NCI-H146 treated with DMSO at 0.1 percent for 48 hours (cell line): ENCODE measurements at regions not wholly inside any gene's neighbourhood (a gene's known extent, or its start where the extent isn't known, plus 50 kb on each side); places are given as distances from the start of the nearest gene placed in this dataset.
"Not testable (repeated sequence)": the region's sequence is repeated elsewhere in the genome, so short reads cannot be mapped to it uniquely, and the experiment has no call there.

Experiments used
- DNase-seq: peaks from one replicate; lab custom pipeline; 2025; ENCODE audit not compliant: unreplicated experiment; lab: John Stamatoyannopoulos, UW

DNA sequence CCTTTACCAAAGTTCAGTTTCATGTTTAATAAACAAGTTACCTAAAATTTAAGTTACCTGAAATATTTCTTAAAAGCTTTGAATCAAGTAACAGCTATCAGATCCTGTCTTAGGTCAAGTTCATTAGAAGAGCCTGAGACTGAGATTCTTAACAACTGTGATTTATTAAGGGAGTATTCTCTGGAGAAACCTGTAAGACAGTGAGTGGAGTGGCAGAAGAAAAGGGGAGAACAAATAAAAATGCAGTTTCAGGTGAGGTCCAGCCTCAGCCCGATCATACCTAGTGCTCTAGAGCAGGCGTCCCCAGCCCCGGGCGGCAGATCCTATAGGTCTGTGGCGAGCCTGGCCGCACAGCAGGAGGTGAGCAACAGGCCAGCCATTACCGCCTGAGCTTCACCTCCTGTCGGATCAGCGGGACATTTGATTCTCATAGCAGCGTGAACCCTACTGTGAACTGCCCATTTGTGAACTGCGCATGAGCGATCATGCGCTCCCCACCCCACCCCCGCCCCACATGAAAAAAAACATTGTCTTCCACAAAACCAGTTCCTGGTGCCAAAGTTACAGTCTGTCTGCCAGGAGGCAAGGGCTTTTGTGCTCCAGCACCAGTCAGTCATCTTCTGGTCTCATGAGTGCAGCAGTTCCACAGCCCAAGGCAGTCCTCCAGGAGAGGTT, 59.2 kb upstream of the ADGRB3 start:
- DNase-seq: no peak

DNA sequence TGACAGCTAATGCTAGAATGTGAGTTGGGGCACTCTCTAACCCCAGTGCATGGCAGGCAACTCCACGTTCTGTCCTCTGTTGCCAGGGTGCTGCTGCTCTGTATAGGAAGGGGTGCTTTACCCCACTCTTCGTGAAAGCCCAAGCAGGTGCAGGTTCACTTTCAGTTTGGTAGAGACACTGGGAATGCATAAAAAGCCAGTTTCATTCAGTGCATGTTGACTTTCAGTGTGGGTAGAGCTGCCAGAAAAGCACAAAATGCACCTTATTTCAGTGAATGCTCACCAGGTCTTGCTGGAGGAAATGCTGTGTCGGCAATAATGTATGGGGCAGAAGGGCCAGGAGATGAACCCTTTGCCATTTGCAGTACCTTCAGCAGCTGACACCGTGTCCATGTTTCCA, 62.1 kb upstream of the ADGRB3 start:
- no peak for DNase-seq

DNA sequence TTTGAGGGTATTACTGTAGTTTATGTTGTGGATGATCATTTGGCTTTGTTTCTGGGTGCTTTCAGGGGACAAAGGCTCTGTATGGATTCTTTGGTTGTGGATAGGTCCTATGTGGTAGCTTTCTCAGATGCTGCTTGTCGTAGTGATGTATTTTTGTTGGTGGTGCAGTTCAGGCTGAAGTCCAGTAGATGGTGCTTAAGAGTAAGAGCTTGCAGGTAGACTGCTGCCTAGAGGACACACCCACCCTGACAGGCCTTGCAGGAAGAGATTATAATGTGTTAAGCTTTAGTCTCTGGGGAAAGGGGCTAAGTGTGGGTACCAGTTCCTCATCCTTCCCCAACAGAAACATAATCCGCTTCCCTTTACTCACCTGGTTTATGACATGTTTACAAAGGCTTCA, 62.6 kb upstream of the ADGRB3 start:
- DNase-seq: peak; percentile 16

DNA sequence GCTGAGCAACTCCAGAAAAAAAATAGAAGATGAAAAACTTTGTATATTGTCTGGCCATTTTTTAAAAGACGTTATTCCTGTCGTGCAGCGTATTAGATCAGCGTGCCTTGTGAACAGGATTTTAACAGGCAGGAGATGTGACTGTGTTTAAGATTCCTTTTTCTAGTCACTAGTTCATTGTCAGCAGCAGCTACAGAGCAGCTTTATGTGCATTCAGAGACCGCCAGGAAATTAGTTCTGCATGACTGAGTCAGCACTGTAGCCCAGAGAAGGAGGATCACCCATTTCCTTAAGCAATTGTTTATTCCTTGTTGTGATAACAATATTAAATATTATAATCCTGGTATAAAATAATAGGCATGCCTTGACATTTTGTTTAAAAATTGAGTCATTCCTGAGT, 75.4 kb upstream of the ADGRB3 start:
- no peak for DNase-seq

DNA sequence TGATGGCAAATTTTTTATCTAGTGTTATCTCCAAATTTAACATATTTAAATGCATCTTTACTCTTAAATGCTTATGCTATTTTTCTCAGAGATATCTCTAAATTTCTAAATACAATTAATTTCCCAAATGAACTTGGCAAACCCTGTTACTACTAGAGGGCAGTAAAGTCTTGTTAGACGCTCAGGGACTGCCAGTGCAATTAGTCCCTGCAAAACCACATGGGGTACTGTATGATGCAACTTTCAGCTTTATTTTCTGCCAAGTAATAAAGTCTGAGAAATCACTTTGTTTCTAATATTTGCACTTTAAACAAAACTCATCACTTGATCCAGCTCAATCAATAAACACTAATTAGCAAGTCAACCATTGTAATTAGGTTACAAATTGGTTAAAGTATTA, 76.0 kb upstream of the ADGRB3 start:
- no peak for DNase-seq

DNA sequence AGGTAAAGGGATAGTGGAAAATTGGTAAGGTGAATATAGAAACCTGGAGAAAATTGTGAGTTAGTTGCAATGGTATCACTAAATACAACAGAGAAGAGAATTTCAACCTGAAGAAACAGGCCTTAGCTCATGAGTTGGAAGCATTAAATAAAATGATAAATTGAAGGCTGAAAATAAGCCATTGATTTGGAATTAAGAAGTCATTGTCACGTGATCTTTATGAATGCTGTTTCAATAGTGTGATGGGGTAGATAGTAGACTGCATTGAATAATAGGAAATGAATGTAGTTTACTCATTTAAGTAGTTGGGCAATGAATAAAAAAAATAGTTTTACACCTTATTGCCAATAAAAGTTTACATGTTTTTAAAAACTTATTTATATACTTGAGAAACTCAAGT, 88.5 kb upstream of the ADGRB3 start:
- no peak for DNase-seq

DNA sequence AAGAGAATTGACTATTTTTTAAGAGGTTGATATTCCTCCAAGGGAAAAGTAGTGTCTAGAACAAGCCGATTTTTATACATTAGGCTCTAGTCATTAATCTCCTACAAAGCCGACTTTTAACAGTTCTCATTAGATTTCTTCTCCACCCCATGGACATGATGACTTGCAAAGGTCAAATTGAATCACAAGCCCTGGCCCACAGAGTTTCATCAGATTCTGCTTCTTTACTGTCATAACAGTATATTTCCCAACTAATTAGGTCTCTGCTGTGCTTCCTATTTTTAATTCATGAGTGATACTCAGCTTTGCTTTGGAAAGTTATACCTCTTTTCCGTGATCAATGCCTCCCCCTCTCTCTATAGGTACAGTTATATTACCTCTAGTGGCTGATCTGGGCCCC, 90.6 kb upstream of the ADGRB3 start:
- no peak for DNase-seq

DNA sequence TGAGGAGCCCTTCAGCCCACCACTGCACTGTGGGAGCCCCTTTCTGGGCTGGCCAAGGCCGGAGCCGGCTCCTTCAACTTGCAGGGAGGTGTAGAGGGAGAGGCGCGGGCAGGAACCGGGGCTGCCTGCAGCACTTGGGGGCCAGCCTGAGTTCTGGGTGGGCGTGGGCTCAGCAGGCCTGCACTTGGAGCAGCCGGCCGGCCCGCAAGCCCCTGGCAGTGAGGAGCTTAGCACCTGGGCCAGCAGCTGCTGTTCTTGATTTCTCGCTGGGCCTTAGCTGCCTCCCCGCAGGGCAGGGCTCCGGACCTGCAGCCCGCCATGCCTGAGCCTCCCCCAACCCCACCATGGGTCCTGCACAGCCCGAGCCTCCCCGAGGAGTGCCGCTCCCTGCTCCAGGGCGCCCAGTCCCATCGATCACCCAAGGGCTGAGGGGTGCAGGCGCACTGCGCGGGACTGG, 101.7 kb upstream of the ADGRB3 start:
- DNase-seq: no peak

DNA sequence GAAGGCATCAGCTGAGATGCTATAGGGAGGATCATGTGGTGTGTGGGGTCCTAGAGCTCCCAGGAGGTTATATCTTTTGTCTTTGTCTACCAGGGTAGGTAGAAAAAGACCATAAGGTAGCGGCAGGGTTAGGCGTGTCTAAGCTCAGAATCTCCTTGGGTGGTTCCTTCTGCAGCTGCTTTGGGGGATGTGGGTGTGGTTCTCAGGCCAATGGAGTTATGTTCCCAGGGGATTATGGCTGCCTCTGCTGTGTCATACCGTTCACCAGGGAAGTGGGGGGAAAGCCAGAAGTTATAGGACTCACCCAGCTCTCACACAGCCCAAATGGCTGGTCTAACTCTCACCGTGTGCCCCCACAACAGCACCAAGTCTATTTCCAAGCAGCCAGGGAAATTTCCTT, 107.4 kb upstream of the ADGRB3 start:
- DNase-seq: no peak

DNA sequence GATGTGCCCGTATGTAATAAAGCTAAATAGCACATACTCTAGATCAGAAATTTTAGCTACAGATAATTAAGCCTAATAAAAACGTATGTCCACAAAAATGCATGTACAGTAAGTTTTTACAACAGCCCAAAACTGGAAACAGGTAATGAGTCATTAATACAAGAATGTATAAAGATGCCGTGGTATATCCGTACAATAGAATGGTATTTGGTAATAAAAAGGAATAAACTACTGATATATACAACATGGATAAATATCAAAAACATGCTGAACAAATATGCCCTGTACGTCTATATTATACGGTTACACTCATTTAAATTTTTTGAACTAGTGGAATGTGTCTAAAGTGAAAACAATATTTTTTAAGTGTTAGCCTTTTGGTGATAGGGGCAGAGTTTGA, 128.2 kb upstream of the ADGRB3 start:
- no peak for DNase-seq

DNA sequence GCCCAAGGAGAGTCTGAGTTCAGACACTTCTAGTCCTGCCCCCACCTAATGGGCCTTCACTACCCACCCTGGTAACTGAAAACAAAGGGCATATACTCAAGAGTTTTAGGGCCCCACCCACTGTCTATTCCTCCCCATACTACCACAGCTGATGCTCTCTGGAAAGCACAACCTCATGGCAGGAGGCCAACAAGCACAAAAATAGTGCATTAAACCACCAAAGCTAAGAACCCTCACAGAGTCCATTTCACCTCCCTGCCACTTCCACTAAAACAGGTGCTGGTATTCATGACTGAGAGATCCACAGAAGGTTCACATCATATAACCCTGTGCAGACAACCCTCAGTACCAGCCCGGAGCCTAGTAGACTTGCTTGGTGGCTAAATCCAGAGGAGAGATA, 132.1 kb upstream of the ADGRB3 start:
- no peak for DNase-seq

DNA sequence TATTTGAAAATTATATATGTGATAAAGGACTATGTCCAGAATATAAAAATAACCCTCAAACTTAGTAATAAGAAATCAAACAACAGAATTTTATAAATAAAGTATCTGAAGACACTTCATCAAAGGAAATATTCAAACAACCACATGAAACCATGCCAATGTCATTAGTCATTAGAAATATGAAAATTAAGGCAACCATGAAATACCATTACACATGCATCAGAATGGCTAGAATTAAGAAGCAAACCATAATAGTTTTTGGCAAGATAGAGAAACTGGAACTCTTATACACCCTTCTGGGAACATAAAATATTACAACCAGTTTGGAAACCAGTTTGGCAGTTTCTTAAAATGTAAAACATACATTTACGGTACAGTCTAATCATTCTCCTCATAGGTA, 137.2 kb upstream of the ADGRB3 start:
- DNase-seq: no peak

DNA sequence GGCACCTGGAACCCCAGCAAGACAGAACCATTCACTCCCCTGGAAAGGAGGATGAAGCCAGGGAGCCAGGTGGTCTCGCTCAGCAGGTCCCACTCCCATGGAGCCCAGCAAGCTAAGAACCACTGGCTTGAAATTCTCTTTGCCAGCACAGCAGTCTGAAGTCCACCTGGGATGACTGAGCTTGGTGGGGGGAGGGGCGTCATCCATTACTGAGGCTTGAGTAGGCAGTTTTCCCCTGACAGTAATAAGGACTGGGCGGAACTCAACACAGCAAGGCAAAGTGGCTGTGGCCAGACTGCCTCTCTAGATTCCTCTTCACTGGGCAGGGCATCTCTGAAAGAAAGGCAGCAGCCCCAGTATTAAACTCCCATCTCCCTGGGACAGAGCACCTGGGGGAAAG, 140.2 kb upstream of the ADGRB3 start:
- not testable (repeated sequence) for DNase-seq

DNA sequence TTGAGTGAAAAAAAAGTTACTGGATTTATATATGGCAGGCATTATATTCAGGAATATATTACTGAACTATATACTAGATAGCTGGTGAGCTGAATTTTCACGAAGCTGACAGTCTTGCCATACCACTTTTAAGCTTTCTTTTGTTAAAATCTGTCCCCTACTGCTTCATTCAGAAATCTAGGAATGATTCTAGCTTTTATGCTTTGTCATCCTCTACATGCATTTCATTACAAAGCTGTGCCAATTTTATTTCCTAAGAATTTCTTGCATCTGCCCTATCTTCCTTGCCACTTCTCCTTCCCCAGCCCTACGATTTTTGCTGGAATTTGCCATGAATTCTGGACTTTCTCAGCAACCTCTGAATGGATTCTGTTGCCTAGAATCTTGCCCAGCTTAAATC, 158.5 kb upstream of the ADGRB3 start:
- no peak for DNase-seq

DNA sequence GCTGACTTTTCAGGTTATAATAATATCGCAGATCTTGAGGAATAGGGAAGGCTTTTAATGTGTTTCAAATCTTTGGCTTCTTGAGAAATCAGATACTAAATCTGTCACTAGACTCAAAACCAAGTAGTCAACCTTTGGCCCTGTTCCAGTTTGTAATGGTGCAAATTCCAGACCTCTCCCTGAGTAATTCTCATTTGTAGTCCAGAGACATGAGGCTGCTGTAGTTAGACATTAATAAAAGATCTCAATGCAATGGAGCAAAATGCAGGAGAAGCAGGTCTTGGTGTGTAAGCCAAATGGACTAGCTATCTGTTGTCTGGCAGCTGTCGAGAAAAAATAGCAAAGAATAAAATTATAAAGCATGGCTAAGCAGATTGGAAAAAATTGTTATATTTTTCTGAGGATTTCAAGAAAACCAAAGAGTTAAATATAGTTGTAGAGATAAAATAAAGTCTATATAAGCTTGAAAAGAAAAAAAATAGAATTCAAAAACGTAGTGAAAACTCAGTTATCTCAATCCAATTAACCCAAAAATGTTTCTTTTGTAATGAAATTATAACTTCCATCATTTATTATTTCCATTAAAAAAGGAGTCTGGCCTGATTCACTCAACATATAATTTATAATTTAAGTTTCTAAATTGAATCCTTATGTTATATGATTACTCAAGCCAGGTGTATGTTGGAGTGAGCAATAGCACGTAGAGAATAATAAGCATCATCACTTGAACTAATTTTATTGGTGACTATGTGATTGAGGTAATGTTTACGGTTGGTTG, 161.5 kb upstream of the ADGRB3 start:
- no peak for DNase-seq

DNA sequence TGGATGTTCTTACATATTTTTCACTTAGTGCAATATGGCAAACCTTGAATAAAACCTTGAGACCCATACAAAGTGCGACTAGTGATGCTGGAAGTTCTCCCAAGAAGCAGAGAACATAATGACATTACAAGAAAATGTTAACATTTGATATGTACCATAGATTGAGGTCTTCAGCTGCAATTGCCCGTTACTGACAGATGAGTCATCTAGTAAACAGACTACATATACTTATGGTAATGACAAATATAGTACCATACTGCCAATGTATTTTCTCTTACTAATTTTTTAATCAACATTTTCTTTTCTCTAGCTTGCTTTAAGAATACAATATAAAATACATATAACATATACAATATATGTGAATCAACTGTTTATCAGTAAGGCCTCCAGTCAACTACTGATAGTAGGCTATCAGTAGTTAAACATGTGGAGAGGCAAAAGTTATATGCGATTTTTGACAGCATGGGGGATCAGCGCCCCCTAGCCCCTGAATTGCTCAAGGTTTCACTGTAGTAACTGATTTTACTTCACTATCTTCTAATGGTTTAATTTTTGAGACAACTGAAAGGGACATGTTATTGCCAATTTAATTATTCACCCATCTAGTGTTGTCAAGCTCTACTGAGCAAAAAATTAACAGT, 166.7 kb upstream of the ADGRB3 start:
- DNase-seq: no peak

DNA sequence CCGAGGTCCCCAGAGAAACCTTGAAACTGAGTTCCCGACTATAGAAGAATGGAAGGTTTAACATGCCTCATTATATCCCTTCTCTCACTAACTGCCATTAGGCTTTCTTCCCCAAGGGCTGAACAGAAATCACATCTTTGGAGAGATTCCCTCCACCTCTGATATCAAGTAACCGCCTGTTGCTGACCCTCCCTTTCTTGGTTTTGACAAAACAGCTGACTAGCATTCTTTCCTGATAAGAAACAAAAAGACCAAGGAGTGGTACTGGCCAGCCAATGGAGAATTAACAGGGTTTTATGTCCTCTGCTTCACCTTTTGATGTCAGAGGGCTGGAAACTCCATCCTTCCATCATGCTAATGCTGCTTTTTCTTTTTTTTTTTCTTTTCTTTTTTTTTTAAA, 176.6 kb upstream of the ADGRB3 start:
- DNase-seq: no peak

DNA sequence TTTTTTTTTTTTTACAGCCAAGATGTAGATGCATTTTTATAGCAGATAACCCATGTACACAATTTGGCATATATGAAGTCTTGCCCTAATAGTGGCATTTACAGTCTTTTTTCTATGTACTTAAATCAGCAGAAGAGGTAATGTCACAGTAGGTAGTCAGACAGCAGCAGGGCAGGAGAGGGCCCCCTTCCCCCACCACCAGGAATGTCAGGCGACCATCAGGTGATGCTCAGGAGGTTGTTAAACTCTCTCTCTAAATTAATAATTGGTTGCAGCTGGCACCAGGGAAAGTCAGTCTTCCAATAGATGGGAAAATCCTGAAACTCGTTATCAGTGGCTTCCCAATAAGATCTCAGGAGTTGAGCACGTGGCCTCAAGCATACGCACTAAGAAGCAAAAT, 188.0 kb upstream of the ADGRB3 start:
- no peak for DNase-seq

DNA sequence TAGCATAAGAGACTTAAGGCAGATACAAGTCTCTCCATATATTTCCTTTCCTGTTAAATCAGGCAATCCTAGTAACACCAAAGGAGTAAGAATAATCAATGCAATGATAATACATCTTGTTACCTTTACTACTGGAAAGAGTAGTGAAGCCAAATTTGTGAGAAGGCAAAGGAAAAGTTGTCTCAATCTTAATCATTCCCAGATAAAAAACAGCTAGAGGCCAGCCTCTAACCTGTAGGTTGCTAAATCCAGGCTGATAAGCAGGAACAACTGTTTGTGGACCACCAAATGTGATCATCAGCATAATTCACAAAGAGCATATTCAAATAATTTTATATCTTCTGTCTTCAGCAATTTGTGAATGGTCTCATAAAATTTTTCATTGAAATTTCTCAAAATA, 189.2 kb upstream of the ADGRB3 start:
- DNase-seq: no peak

DNA sequence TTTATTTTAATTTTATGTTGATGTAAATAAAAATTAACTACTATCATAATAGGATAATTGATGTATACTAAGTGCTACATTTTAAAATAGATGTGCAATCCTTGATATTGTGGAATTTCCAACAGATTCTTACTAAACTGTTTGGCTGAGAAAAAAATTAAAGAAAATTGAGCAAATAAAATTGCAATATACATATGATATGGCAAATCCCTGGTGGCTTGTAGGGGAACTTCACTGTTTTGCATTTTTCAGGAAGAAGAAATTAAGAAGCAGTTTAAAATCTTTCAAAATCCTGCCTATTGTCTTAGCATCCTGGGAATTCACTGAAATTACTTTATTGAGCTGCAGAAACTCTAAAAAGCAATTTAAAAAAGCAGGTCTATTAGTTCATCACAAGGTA, 191.4 kb upstream of the ADGRB3 start:
- DNase-seq: no peak

DNA sequence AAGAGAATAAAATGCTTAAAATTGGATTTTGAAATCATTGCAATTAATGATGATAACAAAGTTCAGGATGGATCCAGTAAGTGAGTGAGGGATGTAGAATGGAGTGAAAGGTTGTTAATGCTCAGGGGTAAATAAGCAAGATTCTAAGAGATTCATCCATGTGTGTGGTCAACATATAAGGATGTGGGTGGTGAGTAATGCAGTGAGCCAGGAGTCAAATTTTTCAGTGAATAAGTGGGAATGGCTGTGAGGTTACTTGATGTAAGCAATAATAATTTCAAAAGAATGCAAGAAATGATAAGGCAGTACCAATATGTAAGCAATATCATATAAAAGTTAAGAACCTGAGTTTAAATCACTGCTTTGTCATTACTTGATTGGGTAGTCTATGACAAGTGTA, 207.5 kb upstream of the ADGRB3 start:
- DNase-seq: no peak

DNA sequence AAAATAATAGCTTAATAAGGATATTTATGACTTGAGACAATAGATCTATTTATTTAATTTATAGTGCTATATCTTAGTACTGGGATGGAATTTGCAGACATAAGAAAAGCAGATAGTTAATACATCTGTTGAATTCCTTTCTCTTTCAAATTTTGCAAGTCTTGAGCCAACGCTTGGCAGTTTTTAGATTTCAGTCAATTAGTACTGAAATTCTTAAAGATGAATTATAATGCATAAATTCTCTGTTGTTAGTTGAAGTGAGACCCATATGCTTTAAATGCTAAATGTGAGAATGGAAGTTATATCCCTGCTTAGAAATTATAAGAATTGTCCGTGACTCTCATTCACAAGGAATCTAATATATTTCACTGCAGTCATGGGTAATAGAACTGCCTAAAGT, 225.1 kb upstream of the ADGRB3 start:
- no peak for DNase-seq
